ENCODE measurements at regions not wholly inside any gene's neighbourhood (a gene's known extent, or its start where the extent isn't known, plus 50 kb on each side); places are given as distances from the start of the nearest gene placed in this dataset.
A peak's percentile ranks its signal among the peaks of the same experiment; 100 is the strongest.

- H3K9ac ChIP-seq (ENCODE audit: extremely low read depth, insufficient read length, low read length), result no peak overlapping the region
- H2BK120ac ChIP-seq (ENCODE audit: low read depth, low read length, poor library complexity, severe bottlenecking), result no peak overlapping the region
- no peaks in the 10 kb centered on the region for H3K9me3 ChIP-seq (ENCODE audit: control insufficient read depth, low read depth, low read length)
- no peak overlapping the region for H4K91ac ChIP-seq (ENCODE audit: insufficient read length, low read depth, low read length)
- Mint-ChIP-seq H3K9me3 (no peaks in the 10 kb centered on the region; a peak in 1 of 5 replicates), H3K27ac (no peak overlapping the region), H3K4me1 (peaks cover 47 to 49% of the 10 kb centered on the region in 2 experiments), H3K27me3 (ENCODE audit: low read depth) (peaks cover 84% of the 10 kb centered on the region), H3K4me3 (peak overlapping the region in 1 of 2 experiments; percentile 80; a peak in 4 of 5 replicates), H3K36me3 (ENCODE audit: insufficient read depth in 1 of 3, low read depth in 3 of 3) (no peaks in the 10 kb centered on the region)
- no peak overlapping the region for H3K14ac ChIP-seq (ENCODE audit: insufficient read depth, low read length)
- TF ChIP-seq CTCF (conservative IDR thresholded peaks at IDR 0.05), result no peak
- peaks cover 5% of the 10 kb centered on the region; the same call in 1 of the 2 replicates for H3K4me1 ChIP-seq (ENCODE audit: insufficient read depth, low read length)
- peaks cover 18% of the 10 kb centered on the region; the same call in 1 of the 2 replicates for H3K27me3 ChIP-seq (ENCODE audit: insufficient read depth, low read length)
- no peak overlapping the region for H2AFZ ChIP-seq (ENCODE audit: low read length)
- H3K23me2 ChIP-seq (ENCODE audit: insufficient read length, low read depth, low read length, poor library complexity, severe bottlenecking), result peaks cover 12% of the 10 kb centered on the region
- H3K27ac ChIP-seq (ENCODE audit: insufficient read length, low read depth, low read length), result no peak overlapping the region
- no peak overlapping the region for H3K4ac ChIP-seq (ENCODE audit: low read depth, low read length)
- H3T11ph ChIP-seq (ENCODE audit: low read length), result no peak overlapping the region
- H4K8ac ChIP-seq (replicated peaks; ENCODE audit: insufficient read length, low read depth, low read length), result no peak overlapping the region
- no peak overlapping the region for H3K56ac ChIP-seq (ENCODE audit: insufficient read length, low read depth, low read length)
- H2BK5ac ChIP-seq (ENCODE audit: insufficient read length, low read length), result no peak overlapping the region
- no peak overlapping the region for H2BK12ac ChIP-seq (ENCODE audit: insufficient read length, low read depth, low read length)
- H3K23ac ChIP-seq (ENCODE audit: insufficient read length, low read depth, low read length), result no peak overlapping the region
- no peak overlapping the region for H2BK20ac ChIP-seq (ENCODE audit: low read depth, low read length, poor library complexity, severe bottlenecking)
- peak overlapping the region; percentile 83 for H3K4me2 ChIP-seq (ENCODE audit: insufficient read depth, insufficient read length, low read length)
- no peak overlapping the region for H2AK5ac ChIP-seq (ENCODE audit: insufficient read length, low read length)
- no peaks in the 10 kb centered on the region for H3K79me2 ChIP-seq (ENCODE audit: insufficient read depth, low read length)
- H3K79me1 ChIP-seq (ENCODE audit: insufficient read depth, low read depth, low read length, poor library complexity, severe bottlenecking), result no peaks in the 10 kb centered on the region
- H2BK15ac ChIP-seq (ENCODE audit: low read depth, low read length), result no peak overlapping the region
- DNase-seq, result no peak
- no peak overlapping the region for H3K18ac ChIP-seq (ENCODE audit: insufficient read length, low read depth, low read length)
- WGBS (ENCODE audit: extremely low coverage, insufficient read length, low lambda C conversion rate), result no CpG with 5 or more reads among the region's 15 CpGs
- H4K5ac ChIP-seq (ENCODE audit: insufficient read length, low read depth, low read length), result no peak overlapping the region
- H4K20me1 ChIP-seq (ENCODE audit: control insufficient read depth, insufficient read depth, insufficient read length), result no peaks in the 10 kb centered on the region
Observed at GRCh38 chr11:69985331-69985640, 92.8 kb upstream of the ANO1 start.
